Fibroblast of mammary gland (primary cell): ENCODE measurements at regions not wholly inside any gene's neighbourhood (a gene's known extent, or its start where the extent isn't known, plus 50 kb on each side); places are given as distances from the start of the nearest gene placed in this dataset.

Source experiments
- DNase-seq: peaks from one replicate; pipeline ENCODE4 v3.0.0-alpha.2; 2010; ENCODE audit warnings: low read depth
- H3K4me3 ChIP-seq: 2 replicates; pipeline ENCODE4 v1.5.1; 2011; ENCODE audit warnings: low read depth, mild to moderate bottlenecking, low read length, moderate library complexity; ENCODE audit not compliant: control insufficient read depth
- CTCF ChIP-seq: conservative IDR thresholded peaks from 2 replicates; pipeline ENCODE4 v1.5.1; 2011; ENCODE audit warnings: low read depth, low read length, inconsistent platforms; ENCODE audit not compliant: control insufficient read depth, insufficient read depth

- TF ChIP-seq CTCF, result no peak
- H3K4me3 ChIP-seq, result no peak overlapping the region
- DNase-seq, result no peak
Observed at GRCh38 chr13:71124230-71124629, 742.8 kb downstream of the DACH1 start.

- DNase-seq, result no peak
- no peak for TF ChIP-seq CTCF
- no peak overlapping the region for H3K4me3 ChIP-seq
Observed at GRCh38 chr13:71118779-71119364, 748.1 kb downstream of the DACH1 start.

- TF ChIP-seq CTCF, result no peak
- DNase-seq, result no peak
- no peak overlapping the region for H3K4me3 ChIP-seq
Observed at GRCh38 chr13:71117920-71118319, 749.1 kb downstream of the DACH1 start.

- DNase-seq, result no peak
- no peak overlapping the region for H3K4me3 ChIP-seq
- no peak for TF ChIP-seq CTCF
Observed at GRCh38 chr13:71115301-71115700, 751.7 kb downstream of the DACH1 start.

- no peak for TF ChIP-seq CTCF
- DNase-seq, result no peak
- H3K4me3 ChIP-seq, result no peak overlapping the region
Observed at GRCh38 chr13:71096421-71096820, 770.6 kb downstream of the DACH1 start.

GRCh38 chr13:71090990-71091389, 776.0 kb downstream of the DACH1 start:
- no peak for DNase-seq
- TF ChIP-seq CTCF, result no peak
- H3K4me3 ChIP-seq, result no peak overlapping the region

GRCh38 chr13:71089056-71089455, 777.9 kb downstream of the DACH1 start:
- no peak overlapping the region for H3K4me3 ChIP-seq
- no peak for DNase-seq
- TF ChIP-seq CTCF, result no peak
